Karpas-422 (cell line): ENCODE measurements at regions not wholly inside any gene's neighbourhood (a gene's known extent, or its start where the extent isn't known, plus 50 kb on each side); places are given as distances from the start of the nearest gene placed in this dataset.
"Not testable (repeated sequence)": the region's sequence is repeated elsewhere in the genome, so short reads cannot be mapped to it uniquely, and the experiment has no call there.

ENCODE experiments used
- DNase-seq: peaks from one replicate; pipeline ENCODE4 v3.0.0-alpha.2; 2015
- H2AFZ ChIP-seq: fragments of 200-600 bp; sonication (generic); 2 replicates; pipeline ENCODE4 v1.6.1; 2014; ENCODE audit warnings: antibody characterized with exemption, low read length, mixed read lengths
- H3K27ac ChIP-seq: fragments of 200-600 bp; sonication (generic); 2 replicates; pipeline ENCODE4 v1.5.1; 2014; ENCODE audit warnings: mild to moderate bottlenecking, low read length, moderate library complexity
- H3K27me3 ChIP-seq: fragments of 200-600 bp; sonication (generic); 2 replicates; pipeline ENCODE4 v1.6.1; 2014; ENCODE audit warnings: low read length, mixed read lengths
- H3K36me3 ChIP-seq: fragments of 200-600 bp; sonication (generic); 2 replicates; pipeline ENCODE4 v1.6.1; 2014; ENCODE audit warnings: low read length, mixed read lengths; ENCODE audit not compliant: insufficient read depth
- H3K4me1 ChIP-seq: fragments of 200-600 bp; sonication (generic); 2 replicates; pipeline ENCODE4 v1.6.1; 2014; ENCODE audit warnings: mild to moderate bottlenecking, low read length, mixed read lengths
- H3K4me2 ChIP-seq: fragments of 200-600 bp; sonication (generic); 2 replicates; pipeline ENCODE4 v1.6.1; 2014; ENCODE audit warnings: low read length, low read depth, mild to moderate bottlenecking; ENCODE audit not compliant: poor library complexity, severe bottlenecking
- H3K4me3 ChIP-seq: fragments of 200-600 bp; sonication (generic); 2 replicates; pipeline ENCODE4 v1.5.1; 2014; ENCODE audit warnings: mild to moderate bottlenecking, antibody characterized with exemption, low read length, mixed read lengths
- H3K79me2 ChIP-seq: fragments of 200-600 bp; sonication (generic); 2 replicates; pipeline ENCODE4 v1.6.1; 2014; ENCODE audit warnings: mild to moderate bottlenecking, low read length, mixed read lengths
- H3K9ac ChIP-seq: fragments of 200-600 bp; sonication (generic); 2 replicates; pipeline ENCODE4 v1.6.0; 2014; ENCODE audit warnings: low read length
- H3K9me2 ChIP-seq: fragments of 200-600 bp; sonication (generic), shearing (Covaris generic); replicated peaks from 2 replicates; pipeline ENCODE4 v1.6.0; 2014; ENCODE audit warnings: mild to moderate bottlenecking, low read length, moderate library complexity; ENCODE audit not compliant: insufficient read depth
- H3K9me3 ChIP-seq: fragments of 300-700, 200-600 bp; sonication (generic); 2 replicates; pipeline ENCODE4 v1.6.1; 2014; ENCODE audit warnings: low read length, mixed read lengths
- H4K20me1 ChIP-seq: fragments of 200-600 bp; sonication (generic); 2 replicates; pipeline ENCODE4 v1.6.1; 2014; ENCODE audit warnings: mild to moderate bottlenecking, antibody characterized with exemption, low read length, low read depth; ENCODE audit not compliant: insufficient read depth

- H2AFZ ChIP-seq: no peak overlapping the region
- no peak overlapping the region for H3K4me3 ChIP-seq
- no peak overlapping the region for H3K9ac ChIP-seq
- no peak overlapping the region for H3K27ac ChIP-seq
- no peaks in the 10 kb centered on the region for H3K79me2 ChIP-seq
- H4K20me1 ChIP-seq: no peaks in the 10 kb centered on the region
- no peaks in the 10 kb centered on the region for H3K9me3 ChIP-seq
- H3K36me3 ChIP-seq: no peaks in the 10 kb centered on the region
- DNase-seq: no peak
- H3K27me3 ChIP-seq: no peaks in the 10 kb centered on the region
- peak overlapping the region; percentile 9 for H3K4me2 ChIP-seq
- H3K4me1 ChIP-seq: peaks cover 18% of the 10 kb centered on the region
- H3K9me2 ChIP-seq: no peaks in the 10 kb centered on the region
Measured at GRCh38 chr2:134039912-134040581, 213.8 kb upstream of the MGAT5 start.

GRCh38 chr2:134040626-134041172 lies 213.2 kb upstream of the MGAT5 start:
- H3K27ac ChIP-seq, DNase-seq, H4K20me1 ChIP-seq, H3K4me3 ChIP-seq, H3K9me3 ChIP-seq, H3K79me2 ChIP-seq, H3K36me3 ChIP-seq, H3K9ac ChIP-seq, H3K9me2 ChIP-seq, H3K27me3 ChIP-seq, H2AFZ ChIP-seq: not testable (repeated sequence)
- Histone ChIP-seq H3K4me2 (peak overlapping the region; percentile 9), H3K4me1 (peaks cover 18% of the 10 kb centered on the region)

DNA sequence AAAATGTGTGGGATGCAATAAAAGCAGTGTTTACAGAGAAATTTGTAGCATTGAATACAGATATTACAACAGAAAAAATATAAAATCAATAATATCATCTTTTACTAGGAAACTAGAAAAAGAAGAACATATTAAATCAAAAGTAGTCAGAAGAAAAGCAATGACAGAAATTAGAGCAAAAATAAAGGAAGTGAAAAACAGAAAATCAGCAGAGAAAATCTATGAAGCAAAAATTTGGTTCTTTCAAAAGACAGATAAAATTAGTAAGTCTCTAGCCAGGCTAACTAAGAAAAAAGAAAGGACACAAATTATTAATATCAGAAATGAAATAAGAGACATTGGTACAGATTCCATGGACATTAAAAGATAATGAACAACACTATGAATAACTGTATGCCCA lies 212.0 kb upstream of the MGAT5 start:
- no peak for DNase-seq
- Histone ChIP-seq H3K9ac (no peak overlapping the region), H3K4me3 (no peak overlapping the region), H4K20me1 (no peaks in the 10 kb centered on the region), H3K4me1 (peaks cover 18% of the 10 kb centered on the region), H3K9me2 (no peaks in the 10 kb centered on the region), H3K36me3 (no peaks in the 10 kb centered on the region), H3K9me3 (no peaks in the 10 kb centered on the region), H3K4me2 (no peak overlapping the region), H3K27me3 (no peaks in the 10 kb centered on the region), H2AFZ (no peak overlapping the region), H3K79me2 (no peaks in the 10 kb centered on the region), H3K27ac (no peak overlapping the region)

- not testable (repeated sequence) for H3K27ac ChIP-seq, H3K27me3 ChIP-seq, DNase-seq, H3K9me2 ChIP-seq, H3K79me2 ChIP-seq, H3K4me3 ChIP-seq, H3K36me3 ChIP-seq, H4K20me1 ChIP-seq, H2AFZ ChIP-seq, H3K9me3 ChIP-seq, H3K9ac ChIP-seq, H3K4me2 ChIP-seq
- H3K4me1 ChIP-seq: peaks cover 18% of the 10 kb centered on the region
Measured at GRCh38 chr2:134043028-134043427, 210.8 kb upstream of the MGAT5 start.

DNA sequence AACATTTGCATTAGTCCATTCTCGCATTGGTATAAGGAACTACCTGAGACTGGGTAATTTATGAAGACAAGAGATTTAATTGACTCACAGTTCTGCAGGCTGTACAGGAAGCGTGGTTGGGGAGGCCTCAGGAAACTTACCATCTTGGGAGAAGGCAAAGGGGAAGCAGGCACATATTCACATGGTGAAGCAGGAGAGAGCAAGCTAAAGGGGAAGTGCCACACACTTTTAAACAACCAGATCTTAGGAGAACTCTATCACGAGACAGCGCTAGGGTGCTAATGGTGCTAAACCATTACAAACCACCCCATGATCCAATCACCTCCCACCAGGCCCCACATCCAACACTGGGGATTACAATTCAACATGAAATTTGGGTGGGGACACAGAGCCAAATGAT lies 201.7 kb upstream of the MGAT5 start:
- Histone ChIP-seq H4K20me1 (no peaks in the 10 kb centered on the region), H3K79me2 (no peaks in the 10 kb centered on the region), H3K9me2 (no peaks in the 10 kb centered on the region)

DNA sequence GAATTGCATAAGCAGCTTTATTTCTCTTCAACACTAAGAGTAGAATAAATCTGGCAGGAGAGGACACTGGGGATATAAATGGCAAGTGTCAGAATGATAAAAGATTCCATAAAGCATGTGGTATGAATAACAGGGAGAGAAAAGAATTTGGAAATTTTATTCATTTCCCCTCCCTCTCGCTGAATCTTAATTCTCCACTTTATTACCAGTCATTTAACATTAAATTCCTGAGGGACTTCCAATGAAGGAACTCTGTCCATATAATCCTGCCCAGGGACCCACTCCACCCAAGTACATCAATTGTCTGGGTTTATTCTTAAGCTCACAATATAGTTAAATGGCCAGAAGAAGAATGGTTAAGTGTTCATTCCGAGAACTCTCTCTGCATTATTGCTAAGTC lies 197.7 kb upstream of the MGAT5 start:
- Histone ChIP-seq H2AFZ (no peak overlapping the region), H3K9ac (no peak overlapping the region), H3K9me3 (no peaks in the 10 kb centered on the region), H3K36me3 (no peaks in the 10 kb centered on the region), H3K4me2 (no peak overlapping the region), H3K4me3 (no peak overlapping the region), H3K9me2 (no peaks in the 10 kb centered on the region), H3K79me2 (no peaks in the 10 kb centered on the region), H4K20me1 (no peaks in the 10 kb centered on the region), H3K4me1 (peaks cover 2% of the 10 kb centered on the region; the same call in 1 of the 2 replicates), H3K27ac (no peak overlapping the region), H3K27me3 (no peaks in the 10 kb centered on the region)
- DNase-seq: no peak

More for the DNA sequence above, 201.7 kb upstream of the MGAT5 start:
- no peaks in the 10 kb centered on the region for H3K9me3 ChIP-seq
- H2AFZ ChIP-seq: no peak overlapping the region
- H3K27ac ChIP-seq: no peak overlapping the region
- no peak overlapping the region for H3K4me3 ChIP-seq
- H3K4me2 ChIP-seq: no peak overlapping the region
- H3K36me3 ChIP-seq: no peaks in the 10 kb centered on the region
- H3K4me1 ChIP-seq: peaks cover 2% of the 10 kb centered on the region; the same call in 1 of the 2 replicates
- no peaks in the 10 kb centered on the region for H3K27me3 ChIP-seq
- DNase-seq: no peak
- no peak overlapping the region for H3K9ac ChIP-seq

DNA sequence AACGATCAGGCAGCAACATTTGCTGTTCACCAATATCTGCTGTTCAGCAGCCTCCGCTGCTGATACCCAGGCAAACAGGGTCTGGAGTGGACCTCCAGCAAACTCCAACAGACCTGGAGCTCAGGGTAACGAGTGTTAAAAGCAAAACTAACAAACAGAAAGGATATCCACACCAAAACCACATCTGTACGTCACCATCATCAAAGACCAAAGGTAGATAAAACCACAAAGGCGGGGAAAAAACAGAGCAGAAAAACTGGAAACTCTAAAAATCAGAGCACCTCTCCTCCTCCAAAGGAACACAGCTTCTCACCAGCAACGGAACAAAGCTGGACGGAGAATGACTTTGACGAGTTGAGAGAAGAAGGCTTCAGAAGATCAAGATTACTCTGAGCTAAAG lies 192.8 kb upstream of the MGAT5 start:
- not testable (repeated sequence) for H2AFZ ChIP-seq

GRCh38 chr2:134062235-134062634 lies 191.6 kb upstream of the MGAT5 start:
- H3K9ac ChIP-seq, H3K36me3 ChIP-seq, H3K79me2 ChIP-seq, H3K27me3 ChIP-seq, H3K4me3 ChIP-seq, H2AFZ ChIP-seq, H3K4me1 ChIP-seq, H3K9me3 ChIP-seq, H3K9me2 ChIP-seq, H4K20me1 ChIP-seq, H3K27ac ChIP-seq, H3K4me2 ChIP-seq, DNase-seq: not testable (repeated sequence)

More for the DNA sequence above, 192.8 kb upstream of the MGAT5 start:
- not testable (repeated sequence) for H3K9me2 ChIP-seq, H3K9ac ChIP-seq, H3K36me3 ChIP-seq, H3K4me1 ChIP-seq, H3K4me2 ChIP-seq, H3K79me2 ChIP-seq, H3K9me3 ChIP-seq, H3K27ac ChIP-seq, H4K20me1 ChIP-seq, H3K4me3 ChIP-seq, DNase-seq, H3K27me3 ChIP-seq
